Tibial artery (tissue), 4 donors: ENCODE measurements at regions not wholly inside any gene's neighbourhood (a gene's known extent, or its start where the extent isn't known, plus 50 kb on each side); places are given as distances from the start of the nearest gene placed in this dataset.

Experiments used
- DNase-seq, 2 donors: peaks; one replicate each; pipeline ENCODE4 v3.0.0-alpha.2; 2019
- H3K27ac ChIP-seq, 2 donors: fragments of 200-600 bp; sonication (generic) in 1 of 2; 1 replicate in 1 of 2; 2 replicates in 1 of 2; pipeline ENCODE4 v1.5.1; 2018 to 2019; ENCODE audit warnings: mild to moderate bottlenecking in 1 of 2
- H3K27me3 ChIP-seq, 2 donors: fragments of 200-600 bp; sonication (generic) in 1 of 2; one replicate each; pipeline versions ENCODE4 v1.5.1 to v1.6.0; 2016 to 2019
- H3K36me3 ChIP-seq, 3 donors: fragments of 200-600 bp; sonication (generic) in 2 of 3; one replicate each; pipeline ENCODE4 v1.5.1; 2016 to 2019; ENCODE audit warnings: mild to moderate bottlenecking in 2 of 3
- H3K4me1 ChIP-seq, 4 donors: fragments of 200-600 bp; sonication (generic) in 2 of 4; 1 replicate in 3 of 4; 2 replicates in 1 of 4; pipeline ENCODE4 v1.5.1; 2016 to 2019
- H3K4me3 ChIP-seq, 2 donors: fragments of 200-600 bp; sonication (generic) in 1 of 2; 1 replicate in 1 of 2; 2 replicates in 1 of 2; pipeline ENCODE4 v1.5.1; 2018 to 2019; ENCODE audit warnings: mild to moderate bottlenecking in 2 of 2
- H3K9me3 ChIP-seq, 3 donors: fragments of 200-600 bp; sonication (generic) in 1 of 3; one replicate each; pipeline ENCODE4 v1.5.1; 2016 to 2019
- CTCF ChIP-seq, 2 experiments: fragments of 200-600 bp in 1 of 2; fragments of 450-650 bp in 1 of 2; IDR thresholded peaks; one replicate each; pipeline ENCODE4 v1.5.1; 2017 to 2019; ENCODE audit warnings: antibody characterized with exemption in 2 of 2, mild to moderate bottlenecking in 1 of 2, moderate library complexity in 1 of 2
- intact Hi-C: fragments of 100-400 bp; cut with DNase I; formaldehyde crosslinking; loops from one replicate; pipeline ENCODE4 v1.15.0; 2023; ENCODE audit warnings: low total_unique reads

GRCh38 chr5:97877588-97877987 is 694.5 kb upstream of the RIOK2 start:
- H3K9me3 ChIP-seq, result no peaks in the 10 kb centered on the region
- H3K27ac ChIP-seq, result no peak overlapping the region
- H3K36me3 ChIP-seq, result no peaks in the 10 kb centered on the region
- no peaks in the 10 kb centered on the region for H3K4me1 ChIP-seq
- no peak for TF ChIP-seq CTCF (IDR thresholded peaks at IDR 0.05)
- H3K4me3 ChIP-seq, result no peak overlapping the region
- no peak for DNase-seq
- no peaks in the 10 kb centered on the region for H3K27me3 ChIP-seq
- intact Hi-C loops, result no loop called here

- Histone ChIP-seq H3K27ac (no peak overlapping the region), H3K27me3 (no peaks in the 10 kb centered on the region), H3K4me1 (no peaks in the 10 kb centered on the region), H3K4me3 (no peak overlapping the region), H3K9me3 (peaks cover 0 to 5% (median 0%) of the 10 kb centered on the region in 3 donors), H3K36me3 (no peaks in the 10 kb centered on the region)
- TF ChIP-seq CTCF (IDR thresholded peaks at IDR 0.05), result no peak
- DNase-seq, result no peak
- intact Hi-C loops, result no loop called here
These were observed 705.4 kb upstream of the RIOK2 start for GRCh38 chr5:97888439-97888838.

- H3K4me3 ChIP-seq, result no peak overlapping the region
- H3K27ac ChIP-seq, result no peak overlapping the region
- no peak for DNase-seq
- H3K27me3 ChIP-seq, result no peaks in the 10 kb centered on the region
- H3K4me1 ChIP-seq, result no peaks in the 10 kb centered on the region
- TF ChIP-seq CTCF (IDR thresholded peaks at IDR 0.05), result no peak
- intact Hi-C loops, result no loop called here
- H3K9me3 ChIP-seq, result peaks cover 0 to 5% (median 0%) of the 10 kb centered on the region in 3 donors
- no peaks in the 10 kb centered on the region for H3K36me3 ChIP-seq
These were observed 708.9 kb upstream of the RIOK2 start for GRCh38 chr5:97891971-97892370.

- intact Hi-C loops, result no loop called here
- no peaks in the 10 kb centered on the region for H3K36me3 ChIP-seq
- H3K4me1 ChIP-seq, result no peaks in the 10 kb centered on the region
- peaks cover 0 to 6% (median 0%) of the 10 kb centered on the region in 3 donors for H3K9me3 ChIP-seq
- DNase-seq, result no peak
- H3K27ac ChIP-seq, result no peak overlapping the region
- no peak overlapping the region for H3K4me3 ChIP-seq
- no peak for TF ChIP-seq CTCF (IDR thresholded peaks at IDR 0.05)
- no peaks in the 10 kb centered on the region for H3K27me3 ChIP-seq
These were observed 720.7 kb upstream of the RIOK2 start for GRCh38 chr5:97903742-97904141.

GRCh38 chr5:97906135-97906534 is 723.1 kb upstream of the RIOK2 start:
- no peaks in the 10 kb centered on the region for H3K36me3 ChIP-seq
- no peak for TF ChIP-seq CTCF (IDR thresholded peaks at IDR 0.05)
- peaks cover 0 to 6% (median 0%) of the 10 kb centered on the region in 3 donors for H3K9me3 ChIP-seq
- H3K4me3 ChIP-seq, result no peak overlapping the region
- no peak overlapping the region for H3K27ac ChIP-seq
- intact Hi-C loops, result no loop called here
- no peaks in the 10 kb centered on the region for H3K27me3 ChIP-seq
- no peaks in the 10 kb centered on the region for H3K4me1 ChIP-seq
- DNase-seq, result no peak
